Ovary (tissue), 3 donors: ENCODE measurements at regions not wholly inside any gene's neighbourhood (a gene's known extent, or its start where the extent isn't known, plus 50 kb on each side); places are given as distances from the start of the nearest gene placed in this dataset.

Experiments
- CTCF ChIP-seq, 3 donors: fragments of 450-650 bp in 2 of 3; fragments of 200-600 bp in 1 of 3; IDR thresholded peaks; one replicate each; pipeline versions ENCODE4 v1.5.1 to v1.8.0; 2016 to 2022; ENCODE audit warnings: antibody characterized with exemption in 3 of 3, mild to moderate bottlenecking in 1 of 3
- EP300 ChIP-seq: sonication (generic); formaldehyde crosslinking; IDR thresholded peaks from one replicate; pipeline ENCODE4 v1.6.1; 2017; ENCODE audit warnings: antibody characterized with exemption
- POLR2A ChIP-seq: fragments of 450-650 bp; IDR thresholded peaks from one replicate; pipeline ENCODE4 v1.6.1; 2017; ENCODE audit warnings: antibody characterized with exemption, mild to moderate bottlenecking, moderate library complexity
- donor health status: DM: no; HTN: no; CAD: no.

GRCh38 chrX:107506596-107507031, 57.2 kb downstream of the FRMPD3 start:
- TF ChIP-seq POLR2A, result no peak
- TF ChIP-seq CTCF (IDR thresholded peaks at IDR 0.05), result no peak
- TF ChIP-seq EP300, result no peak
